ENCODE measurements at regions not wholly inside any gene's neighbourhood (a gene's known extent, or its start where the extent isn't known, plus 50 kb on each side); places are given as distances from the start of the nearest gene placed in this dataset.

GRCh38 chr6:118400098-118400497 is 148.0 kb upstream of the PLN start:
- TF ChIP-seq ZBTB48 (tag by site-specific recombination; IDR thresholded peaks at IDR 0.05) (no peak), ZNF140 (tag by site-specific recombination; IDR thresholded peaks at IDR 0.05) (no peak), ZNF660 (tag by site-specific recombination; IDR thresholded peaks at IDR 0.05) (no peak), CTCF (tag by site-specific recombination; IDR thresholded peaks at IDR 0.05) (no peak), ZNF777 (tag by site-specific recombination; IDR thresholded peaks at IDR 0.05; ENCODE audit: borderline replicate concordance) (no peak), ZNF24 (tag by site-specific recombination; IDR thresholded peaks at IDR 0.05) (no peak), PBX3 (CRISPR knock-in tag; IDR thresholded peaks at IDR 0.05) (no peak), ZBTB20 (tag by site-specific recombination; IDR thresholded peaks at IDR 0.05) (no peak), YY1 (tag by site-specific recombination; IDR thresholded peaks at IDR 0.05) (no peak), TRIM28 (IDR thresholded peaks at IDR 0.05; ENCODE audit: borderline replicate concordance, low read length) (no peak)
- TF ChIP-seq, protein P1, sequence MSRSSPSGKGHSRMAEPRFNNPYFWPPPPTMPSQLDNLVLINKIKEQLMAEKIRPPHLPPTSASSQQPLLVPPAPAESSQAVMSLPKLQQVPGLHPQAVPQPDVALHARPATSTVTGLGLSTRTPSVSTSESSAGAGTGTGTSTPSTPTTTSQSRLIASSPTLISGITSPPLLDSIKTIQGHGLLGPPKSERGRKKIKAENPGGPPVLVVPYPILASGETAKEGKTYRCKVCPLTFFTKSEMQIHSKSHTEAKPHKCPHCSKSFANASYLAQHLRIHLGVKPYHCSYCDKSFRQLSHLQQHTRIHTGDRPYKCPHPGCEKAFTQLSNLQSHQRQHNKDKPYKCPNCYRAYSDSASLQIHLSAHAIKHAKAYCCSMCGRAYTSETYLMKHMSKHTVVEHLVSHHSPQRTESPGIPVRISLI (tag by site-specific recombination; IDR thresholded peaks at IDR 0.05), result no peak

Data from HEK293 (cell line).